Occipital lobe (tissue), 1 donor: ENCODE measurements at regions not wholly inside any gene's neighbourhood (a gene's known extent, or its start where the extent isn't known, plus 50 kb on each side); places are given as distances from the start of the nearest gene placed in this dataset.
"Not testable (repeated sequence)": the region's sequence is repeated elsewhere in the genome, so short reads cannot be mapped to it uniquely, and the experiment has no call there.

Source experiments
- DNase-seq: peaks from one replicate; lab custom pipeline; 2025; lab: John Stamatoyannopoulos, UW

DNA sequence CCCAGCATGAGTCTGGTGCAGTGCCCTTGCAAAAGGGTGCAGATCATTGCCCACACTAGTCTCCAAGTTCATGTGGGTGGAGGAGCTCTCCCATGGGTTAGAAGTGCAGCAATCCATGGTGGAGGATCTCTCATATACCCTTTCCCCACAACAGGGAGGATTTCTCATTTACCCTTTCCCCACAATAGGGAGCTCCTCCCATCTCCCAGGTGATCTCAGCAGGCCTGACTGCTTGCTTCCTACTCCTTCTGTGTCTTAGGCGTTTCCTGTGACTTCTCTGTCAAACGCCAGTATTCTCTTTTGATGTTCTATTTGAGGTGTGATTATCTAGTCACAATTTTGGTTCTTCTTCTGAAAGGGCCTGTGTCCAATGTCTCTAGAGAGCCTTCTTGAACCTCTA is 133.8 kb upstream of the RFX3 start:
- no peak for DNase-seq

DNA sequence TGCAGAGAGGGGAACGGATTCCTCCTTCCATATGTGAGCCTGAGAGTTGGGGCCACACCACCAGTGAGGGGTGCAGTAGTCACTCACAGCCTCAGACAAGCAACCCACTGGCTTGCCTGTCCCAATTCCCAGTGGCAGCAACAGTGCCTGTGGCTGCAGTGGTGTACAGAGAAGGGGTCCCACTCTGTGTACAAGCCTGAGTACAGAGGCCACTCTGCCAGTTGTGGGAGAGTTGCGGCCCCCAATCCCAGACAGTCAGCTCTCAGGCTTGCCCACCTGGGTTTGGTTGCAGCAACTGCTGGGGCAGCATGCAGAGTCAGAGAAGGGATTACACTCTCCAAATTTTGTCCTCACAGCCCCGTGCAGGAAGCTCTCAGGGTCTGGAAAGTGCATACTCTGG is 133.2 kb upstream of the RFX3 start:
- no peak for DNase-seq

DNA sequence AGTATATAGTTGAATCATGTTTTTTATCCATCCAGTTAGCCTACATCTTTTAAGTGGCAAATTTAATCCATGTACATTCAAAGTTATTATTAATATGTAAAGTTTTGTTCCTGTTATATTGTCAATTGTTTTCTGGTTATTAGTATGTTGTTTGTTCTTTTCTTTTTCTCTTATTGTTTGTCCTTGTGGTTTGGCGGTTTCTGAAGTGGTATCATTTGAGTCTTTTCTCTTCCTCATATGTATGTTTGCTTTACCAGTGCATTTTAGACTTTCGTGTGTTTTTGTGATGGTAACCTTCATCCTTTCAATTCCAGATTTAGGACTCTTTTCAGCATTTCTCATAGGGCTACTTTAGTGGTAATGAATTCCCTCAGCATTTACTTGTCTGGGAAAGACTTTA is 130.4 kb upstream of the RFX3 start:
- no peak for DNase-seq

DNA sequence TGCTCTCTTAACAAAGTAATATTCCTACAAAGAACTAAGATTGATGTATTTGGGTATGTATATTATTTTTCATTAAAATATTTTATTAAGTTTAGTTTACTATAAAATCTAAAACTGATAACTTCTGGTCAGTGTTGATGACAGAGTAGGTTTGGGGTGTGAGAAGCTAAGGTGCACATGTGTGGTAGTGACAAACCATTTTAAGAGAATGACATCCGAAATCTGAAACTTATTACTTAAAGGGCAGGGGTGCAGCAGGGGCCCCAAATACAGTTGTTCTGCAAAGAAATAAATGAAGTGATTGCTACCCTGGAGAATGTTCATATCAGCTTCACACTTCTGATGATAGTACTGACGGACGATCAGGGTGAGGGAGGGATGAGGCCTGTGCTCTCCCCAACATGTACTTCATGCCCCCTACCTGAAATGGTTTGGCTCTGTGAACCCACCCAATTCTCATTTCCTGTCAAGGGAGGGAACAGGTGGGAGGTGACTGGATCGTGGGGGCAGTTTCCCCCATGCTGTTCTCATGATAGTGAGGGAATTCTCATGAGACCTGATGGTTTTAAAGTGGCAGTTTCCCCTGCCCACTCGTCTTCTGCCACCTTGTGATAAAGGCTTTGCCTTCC is 125.3 kb upstream of the RFX3 start:
- DNase-seq = no peak

DNA sequence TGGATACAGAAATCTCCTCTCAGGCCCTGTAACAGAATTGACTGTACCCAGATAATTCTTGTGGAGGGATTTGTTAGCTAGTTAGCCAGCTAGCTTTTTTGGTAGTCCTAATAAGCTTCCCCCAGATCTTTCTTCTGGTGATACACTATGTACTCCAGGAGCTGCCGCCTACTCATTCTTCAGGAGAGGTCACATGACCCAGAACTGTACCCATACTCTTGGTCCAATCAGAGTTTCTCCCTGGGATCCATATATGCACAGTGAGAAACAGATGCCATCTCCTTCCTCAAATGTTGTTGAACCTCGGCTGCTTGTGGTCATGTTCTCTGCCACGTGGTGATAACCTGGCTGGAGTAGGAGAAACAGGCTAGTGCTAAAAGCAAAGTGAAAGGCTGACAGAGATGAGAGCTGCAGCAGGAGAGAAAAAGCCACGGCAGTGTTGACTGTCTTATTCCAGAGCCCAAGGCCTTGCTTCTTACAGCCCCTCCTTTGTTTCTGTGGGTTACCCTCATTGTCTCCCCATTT is 123.0 kb upstream of the RFX3 start:
- no peak for DNase-seq

DNA sequence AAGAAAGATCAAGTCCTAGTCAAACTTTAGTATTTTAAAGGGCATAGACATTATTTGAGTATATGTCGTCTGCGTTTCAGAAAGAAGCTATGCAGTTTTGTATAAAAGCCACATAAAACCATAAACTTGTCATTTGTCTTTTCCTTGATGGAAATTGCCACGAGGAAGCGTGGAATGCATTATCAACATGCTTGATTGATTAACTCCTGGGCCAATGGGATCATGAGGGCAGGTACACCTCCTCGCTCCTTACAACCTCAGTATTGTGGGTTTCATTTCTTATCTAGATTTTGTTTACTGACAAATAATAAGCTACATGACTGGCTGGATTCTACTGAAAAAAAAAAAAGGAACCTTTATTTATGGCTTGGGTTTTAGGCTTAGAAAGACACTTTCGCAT is 122.5 kb upstream of the RFX3 start:
- DNase-seq = no peak

DNA sequence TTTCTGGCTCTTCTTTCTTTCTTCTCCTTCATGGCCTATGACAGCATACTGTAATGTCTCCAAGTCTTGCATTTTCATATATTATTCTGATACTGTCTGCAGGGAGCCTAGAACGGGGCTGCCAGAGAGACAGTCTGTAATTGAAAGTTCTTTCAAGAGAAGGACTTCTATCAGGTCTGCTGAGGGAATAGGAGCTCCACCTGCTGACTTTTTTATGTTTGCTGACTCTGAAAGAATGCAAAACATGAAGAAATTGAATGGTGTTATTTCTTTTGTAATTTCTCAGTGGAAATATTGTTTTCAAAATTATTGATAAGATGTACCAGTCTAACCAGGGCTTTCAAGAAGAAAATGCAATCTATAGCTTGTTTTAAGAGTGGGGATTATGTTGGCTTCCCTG is 121.9 kb upstream of the RFX3 start:
- DNase-seq = no peak

DNA sequence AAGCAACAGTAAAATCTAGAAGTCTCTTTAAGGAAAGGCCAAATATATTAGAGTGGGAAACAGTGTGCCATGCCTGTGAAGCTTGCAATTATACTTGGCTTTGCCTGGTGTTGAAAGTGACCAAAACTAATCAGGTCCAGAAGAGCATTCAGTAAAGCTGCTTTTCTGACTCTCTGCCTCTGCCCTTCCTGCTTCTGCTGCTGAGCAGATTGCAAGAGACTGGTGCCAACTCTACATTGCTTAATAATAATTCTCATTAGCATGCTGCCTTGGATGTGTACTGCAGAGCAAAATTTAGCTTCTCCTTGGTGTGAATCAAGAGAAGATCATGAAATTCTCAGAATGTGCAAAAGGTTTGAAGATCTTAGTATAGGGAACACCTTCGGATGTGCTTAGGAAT is 120.4 kb upstream of the RFX3 start:
- no peak for DNase-seq

DNA sequence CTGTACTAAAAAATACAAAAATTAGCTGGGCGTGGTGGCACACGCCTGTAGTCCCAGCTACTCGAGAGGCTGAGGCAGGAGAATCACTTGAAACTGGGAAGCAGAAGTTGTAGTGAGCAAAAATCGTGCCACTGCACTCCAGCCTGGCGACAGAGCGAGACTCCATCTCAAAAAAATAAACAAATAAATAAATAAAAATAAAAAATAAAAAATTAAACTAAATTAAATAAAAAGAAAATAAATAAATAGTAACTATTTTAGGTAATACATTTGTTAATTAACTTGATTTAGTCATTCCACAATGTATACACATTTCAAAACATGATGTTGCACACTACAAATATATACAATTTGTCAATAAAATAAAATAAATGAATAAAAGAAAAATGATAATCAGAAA is 116.3 kb upstream of the RFX3 start:
- DNase-seq = not testable (repeated sequence)

DNA sequence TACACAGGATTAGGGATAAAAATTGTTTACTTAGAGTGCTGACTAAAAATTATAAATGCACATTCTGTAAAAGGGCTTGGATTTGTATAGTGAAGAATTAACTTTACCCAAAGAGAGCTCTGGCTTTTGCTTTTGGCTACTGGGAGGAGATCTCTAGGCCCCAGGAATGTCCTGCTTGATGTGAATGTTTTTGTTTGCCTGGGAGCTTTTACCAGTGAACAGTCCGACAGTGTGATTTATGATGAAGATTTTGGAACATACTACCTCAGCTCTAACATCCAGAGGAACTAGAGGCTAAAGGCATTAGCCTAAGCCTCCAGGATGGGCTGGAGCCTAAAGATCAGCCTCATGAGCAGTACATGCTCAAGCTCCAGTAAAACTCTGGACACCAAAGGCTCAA is 103.7 kb upstream of the RFX3 start:
- DNase-seq = no peak

DNA sequence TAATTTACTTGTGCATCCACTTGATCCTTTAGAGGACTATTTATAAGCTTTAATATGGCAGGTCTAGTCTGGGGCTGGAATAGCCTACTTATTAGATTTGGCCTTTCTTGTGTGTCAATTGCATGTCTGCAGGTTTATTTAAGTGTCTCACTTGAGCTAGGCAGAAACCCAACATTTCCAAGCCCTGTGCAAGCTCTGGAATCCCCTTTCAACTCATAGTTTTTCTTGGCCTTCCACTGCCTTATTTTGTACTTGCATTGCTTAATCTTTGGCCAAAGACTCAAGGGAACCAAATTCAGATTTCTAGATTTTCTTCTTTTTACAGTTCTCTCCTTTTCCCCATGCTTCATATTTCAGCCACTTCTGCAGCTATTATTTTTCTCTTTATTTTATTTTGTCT is 102.4 kb upstream of the RFX3 start:
- no peak for DNase-seq

DNA sequence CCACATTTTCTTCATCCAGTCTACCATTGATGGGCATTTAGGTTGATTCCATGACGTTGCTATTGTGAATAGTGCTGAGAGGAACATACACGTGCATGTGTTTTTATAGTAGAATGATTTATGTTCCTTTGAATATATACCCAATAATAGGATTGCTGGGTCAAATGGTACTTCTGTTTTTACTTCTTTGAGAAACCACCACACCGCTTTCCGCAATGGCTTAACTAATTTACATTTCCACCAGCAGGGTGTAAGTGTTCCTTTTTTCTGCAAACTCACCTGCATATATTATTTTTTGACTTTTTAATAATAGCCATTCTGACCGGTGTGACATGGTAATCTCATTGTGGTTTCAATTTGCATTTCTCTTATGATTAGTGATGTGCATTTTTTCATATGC is 82.2 kb upstream of the RFX3 start:
- no peak for DNase-seq

DNA sequence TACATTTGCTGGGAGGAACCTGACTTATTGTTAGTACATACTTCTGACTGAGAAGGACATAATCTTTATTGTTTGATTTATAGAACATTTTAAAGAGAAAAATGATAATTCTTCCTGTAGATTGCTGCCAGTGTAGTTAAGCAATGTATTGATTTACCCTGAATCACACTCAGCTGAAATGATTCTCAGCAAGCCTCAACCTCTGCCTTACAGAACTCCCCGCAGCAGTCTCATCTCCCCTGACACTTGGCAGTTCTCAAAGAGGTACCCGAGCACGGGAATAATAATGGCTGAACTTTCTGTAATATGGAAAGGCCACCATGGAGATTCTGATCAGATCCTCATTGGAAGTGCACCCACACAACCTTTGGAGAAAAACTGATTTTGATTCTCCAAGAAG is 74.9 kb upstream of the RFX3 start:
- no peak for DNase-seq

DNA sequence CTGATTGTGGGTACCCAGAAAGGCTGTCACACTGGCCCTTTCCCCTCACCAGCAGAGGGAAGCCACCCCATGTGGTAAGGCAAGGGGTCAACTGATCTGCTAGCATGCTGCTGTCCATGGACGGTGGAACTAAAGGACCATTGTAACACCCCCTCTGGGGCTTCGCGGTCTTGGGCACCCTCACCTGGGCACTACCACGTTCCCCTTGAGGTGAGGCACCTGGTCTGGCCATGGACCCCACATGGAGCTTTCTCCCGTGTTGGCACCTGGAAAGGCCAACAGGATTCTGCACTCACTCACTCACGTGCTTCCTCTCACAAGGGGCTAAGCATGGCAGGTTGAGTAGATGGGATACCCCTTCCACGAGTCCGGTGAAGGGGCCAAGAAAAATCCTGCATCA is 72.0 kb upstream of the RFX3 start:
- DNase-seq = no peak

DNA sequence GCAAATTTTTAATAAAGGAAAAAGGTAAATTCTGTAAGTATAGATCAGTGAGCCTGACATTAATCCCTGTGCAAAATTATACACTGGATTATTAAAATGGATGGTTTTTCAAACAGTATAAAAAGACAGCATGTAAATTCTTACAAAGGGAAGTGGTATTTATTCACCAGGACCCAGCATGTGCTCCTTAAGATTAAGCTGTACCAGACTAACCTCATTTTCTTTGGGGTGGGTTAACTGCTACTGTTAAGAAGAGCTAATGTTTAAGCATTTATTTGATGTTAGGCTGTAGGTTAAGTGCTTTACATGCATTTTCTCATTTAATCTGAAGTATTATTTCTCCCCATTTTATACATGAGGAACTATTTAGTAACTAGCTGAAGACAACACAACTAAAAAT is 60.3 kb upstream of the RFX3 start:
- DNase-seq = no peak

DNA sequence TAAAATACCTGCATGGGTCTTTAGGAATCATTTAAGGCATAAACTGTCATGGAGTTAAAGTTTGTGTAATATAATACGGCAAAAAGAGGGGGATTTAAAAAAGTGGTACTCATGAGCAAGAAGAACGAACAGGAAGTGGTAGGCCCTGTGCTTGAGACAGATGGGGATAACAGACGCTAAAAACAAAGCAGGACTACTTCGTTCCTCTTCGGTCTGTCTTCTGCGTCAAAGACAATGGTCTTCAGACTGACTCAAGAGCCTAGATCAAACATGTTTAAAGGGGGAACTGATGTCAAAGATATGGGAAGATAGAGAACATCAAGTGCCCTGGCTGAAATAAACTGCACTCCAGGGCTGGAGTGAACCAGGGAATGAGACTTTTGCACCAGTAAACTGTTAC is 59.8 kb upstream of the RFX3 start:
- DNase-seq = no peak

DNA sequence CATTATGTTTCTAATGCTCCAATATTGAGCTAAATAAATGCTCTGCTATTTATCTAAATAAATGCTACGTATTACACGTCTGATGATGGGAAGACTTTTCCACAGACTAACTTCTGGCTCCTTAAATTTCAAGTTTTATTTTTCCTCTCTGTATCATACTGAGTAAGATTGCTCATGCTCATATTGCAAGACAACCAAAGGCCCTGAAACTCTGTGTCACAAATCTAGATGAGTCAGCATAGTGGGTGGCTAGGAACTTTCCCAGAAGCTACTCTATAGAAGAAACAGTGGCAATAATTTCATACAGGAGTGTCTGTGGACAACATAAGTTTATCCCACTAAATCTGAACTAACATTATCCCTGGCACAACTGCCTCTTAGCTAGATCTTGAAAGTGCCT is 53.0 kb upstream of the RFX3 start:
- DNase-seq = no peak

DNA sequence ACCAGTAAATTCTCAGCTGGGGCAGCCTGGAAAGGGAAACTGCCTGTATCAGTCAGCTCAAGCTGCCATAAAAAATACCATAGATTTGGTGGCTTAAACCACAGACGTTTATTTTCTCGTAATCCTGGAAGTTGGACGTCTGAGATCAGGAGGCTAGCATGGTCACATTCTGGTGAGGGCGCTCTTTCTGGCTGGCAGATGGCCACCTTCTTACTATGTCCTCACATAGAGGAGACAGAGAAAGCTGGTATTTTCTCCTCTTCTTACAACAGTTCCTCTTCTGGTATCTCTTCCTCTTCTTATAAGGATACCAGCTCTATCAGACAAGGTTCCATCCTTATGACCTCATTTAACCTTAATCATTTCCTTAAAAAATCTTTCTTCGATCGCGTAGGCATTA is 50.5 kb upstream of the RFX3 start:
- DNase-seq = no peak

DNA sequence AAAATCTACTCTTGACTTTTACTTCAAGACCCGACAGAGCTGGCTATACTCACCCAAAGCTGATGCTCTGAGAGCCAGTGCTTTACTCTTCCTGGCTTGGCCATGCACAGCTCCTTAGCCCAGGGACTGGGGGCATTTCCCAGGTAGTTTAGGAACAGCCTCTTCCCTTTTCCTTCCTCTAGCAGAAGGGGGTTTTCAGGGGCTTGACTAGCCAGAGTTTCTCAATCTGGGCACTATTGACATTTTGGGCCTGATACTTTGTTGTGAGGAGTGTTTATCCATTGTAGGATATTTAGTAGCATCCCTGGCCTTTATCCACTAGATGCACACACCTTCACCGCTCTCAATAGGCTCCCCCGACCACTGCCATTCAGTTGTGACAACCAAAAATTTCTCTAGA is 50.0 kb upstream of the RFX3 start:
- no peak for DNase-seq
